Prostate gland (tissue), 2 donors: ENCODE measurements at regions not wholly inside any gene's neighbourhood (a gene's known extent, or its start where the extent isn't known, plus 50 kb on each side); places are given as distances from the start of the nearest gene placed in this dataset.

Experiments used
- DNase-seq: peaks from one replicate; pipeline ENCODE4 v3.0.0-alpha.2; 2019; ENCODE audit warnings: low spot score
- H3K27ac ChIP-seq, 2 donors: fragments of 200-600 bp; sonication (generic); 2 replicates each; pipeline ENCODE4 v1.5.1; 2017 to 2019
- H3K27me3 ChIP-seq: fragments of 200-600 bp; sonication (generic); replicated peaks from 2 replicates; pipeline ENCODE4 v1.5.1; 2019; ENCODE audit not compliant: insufficient read depth
- H3K36me3 ChIP-seq, 2 donors: fragments of 200-600 bp; sonication (generic); 1 replicate in 1 of 2; 2 replicates in 1 of 2; pipeline versions ENCODE4 v1.5.1 to v1.8.1; 2017 to 2019
- H3K4me1 ChIP-seq: fragments of 200-600 bp; sonication (generic); replicated peaks from 2 replicates; pipeline ENCODE4 v1.5.1; 2019
- H3K4me3 ChIP-seq, 2 donors: fragments of 200-600 bp; sonication (generic); 2 replicates each; pipeline ENCODE4 v1.5.1; 2017 to 2019
- H3K9me3 ChIP-seq: fragments of 200-600 bp; sonication (generic); 2 replicates; pipeline ENCODE4 v1.5.1; 2017
- CTCF ChIP-seq, 4 experiments: fragments of 200-600 bp in 2 of 4; fragments of 450-650 bp in 2 of 4; sonication (generic) in 2 of 4; IDR thresholded peaks; 1 replicate in 3 of 4; 2 replicates in 1 of 4; pipeline ENCODE4 v1.5.1; 2016 to 2019; ENCODE audit warnings: antibody characterized with exemption in 4 of 4, mild to moderate bottlenecking in 2 of 4, moderate library complexity in 2 of 4
- POLR2A ChIP-seq: fragments of 450-650 bp; IDR thresholded peaks from one replicate; pipeline ENCODE4 v1.6.1; 2016; ENCODE audit warnings: antibody characterized with exemption, mild to moderate bottlenecking
- POLR2AphosphoS5 ChIP-seq: sonication (generic); formaldehyde crosslinking; IDR thresholded peaks from one replicate; pipeline ENCODE4 v1.6.1; 2017; ENCODE audit warnings: antibody characterized with exemption
- WGBS: methylation state at CpG from one replicate; pipeline ENCODE4 v1.1.5; 2018; 5-methylcytosine and 5-hydroxymethylcytosine counted together
- intact Hi-C: fragments of 100-400 bp; cut with DNase I; formaldehyde crosslinking; loops from one replicate; pipeline ENCODE4 v1.14.2; 2022

- 74% methylated on average over 6 of the region's 6 CpGs for WGBS
- intact Hi-C loops: no loop called here
Measured at GRCh38 chr7:132034748-132035416, 478.5 kb upstream of the PODXL start.

GRCh38 chr7:132030883-132031282, 474.5 kb upstream of the PODXL start:
- Histone ChIP-seq H3K9me3 (no peaks in the 10 kb centered on the region), H3K4me1 (peaks cover 6% of the 10 kb centered on the region), H3K36me3 (no peaks in the 10 kb centered on the region), H3K4me3 (no peak overlapping the region), H3K27ac (no peak overlapping the region), H3K27me3 (no peaks in the 10 kb centered on the region)
- 43% methylated on average over 2 of the region's 2 CpGs for WGBS
- no peak for TF ChIP-seq CTCF (IDR thresholded peaks at IDR 0.05)
- TF ChIP-seq POLR2AphosphoS5: no peak
- TF ChIP-seq POLR2A: no peak
- intact Hi-C loops: no loop called here
- no peak for DNase-seq

More at GRCh38 chr7:132034748-132035416, 478.5 kb upstream of the PODXL start:
- TF ChIP-seq CTCF (IDR thresholded peaks at IDR 0.05) (no peak), POLR2A (no peak), POLR2AphosphoS5 (no peak)
- no peaks in the 10 kb centered on the region for H3K27me3 ChIP-seq
- H3K9me3 ChIP-seq: no peaks in the 10 kb centered on the region
- H3K4me3 ChIP-seq: no peak overlapping the region
- H3K4me1 ChIP-seq: peaks cover 6% of the 10 kb centered on the region
- no peaks in the 10 kb centered on the region for H3K36me3 ChIP-seq
- no peak overlapping the region for H3K27ac ChIP-seq
- no peak for DNase-seq

GRCh38 chr7:132030086-132030568, 473.7 kb upstream of the PODXL start:
- no peaks in the 10 kb centered on the region for H3K36me3 ChIP-seq
- intact Hi-C loops: no loop called here
- H3K27ac ChIP-seq: no peak overlapping the region
- WGBS: 11% methylated on average over 3 of the region's 3 CpGs
- TF ChIP-seq POLR2A (no peak), CTCF (IDR thresholded peaks at IDR 0.05) (no peak), POLR2AphosphoS5 (no peak)
- H3K9me3 ChIP-seq: no peaks in the 10 kb centered on the region
- peaks cover 6% of the 10 kb centered on the region for H3K4me1 ChIP-seq
- no peak overlapping the region for H3K4me3 ChIP-seq
- DNase-seq: no peak
- no peaks in the 10 kb centered on the region for H3K27me3 ChIP-seq

- Histone ChIP-seq H3K4me1 (peaks cover 6% of the 10 kb centered on the region), H3K27me3 (no peaks in the 10 kb centered on the region), H3K36me3 (no peaks in the 10 kb centered on the region), H3K4me3 (no peak overlapping the region), H3K27ac (no peak overlapping the region), H3K9me3 (no peaks in the 10 kb centered on the region)
- no peak for DNase-seq
- intact Hi-C loops: no loop called here
- WGBS: 34% methylated on average over 6 of the region's 6 CpGs
- no peak for TF ChIP-seq CTCF (IDR thresholded peaks at IDR 0.05)
- TF ChIP-seq POLR2A: no peak
- TF ChIP-seq POLR2AphosphoS5: no peak
Measured at GRCh38 chr7:132029369-132030085, 473.1 kb upstream of the PODXL start.
